ENCODE measurements at regions not wholly inside any gene's neighbourhood (a gene's known extent, or its start where the extent isn't known, plus 50 kb on each side); places are given as distances from the start of the nearest gene placed in this dataset.
A peak's percentile ranks its signal among the peaks of the same experiment; 100 is the strongest.

- TF ChIP-seq CTCF (conservative IDR thresholded peaks at IDR 0.05; ENCODE audit: low read depth, low read length), result peak; percentile 52; the same call in 1 of the 2 replicates
- Histone ChIP-seq H3K4me2 (no peak overlapping the region), H3K79me2 (ENCODE audit: insufficient read depth, low read depth) (no peaks in the 10 kb centered on the region), H4K20me1 (ENCODE audit: insufficient read depth) (no peaks in the 10 kb centered on the region), H3K27ac (no peak overlapping the region), H3K4me3 (IDR thresholded peaks at IDR 0.05; ENCODE audit: insufficient read depth, low read depth, low read length) (no peak overlapping the region), H3K9ac (no peak overlapping the region), H2AFZ (ENCODE audit: low read depth) (no peak overlapping the region), H3K27me3 (ENCODE audit: insufficient read depth, low read depth) (no peaks in the 10 kb centered on the region), H3K4me1 (ENCODE audit: low read depth, poor library complexity, severe bottlenecking) (no peaks in the 10 kb centered on the region), H3K36me3 (ENCODE audit: insufficient read depth) (no peaks in the 10 kb centered on the region)
Measured at GRCh38 chr3:117898722-117899522, 1135.7 kb downstream of the IGSF11 start.

- H3K27ac ChIP-seq, result no peak overlapping the region
- no peak for TF ChIP-seq CTCF (conservative IDR thresholded peaks at IDR 0.05; ENCODE audit: low read depth, low read length)
Measured at GRCh38 chr3:117903226-117903625, 1131.4 kb downstream of the IGSF11 start.

GRCh38 chr3:117910820-117911521 lies 1123.7 kb downstream of the IGSF11 start:
- no peak overlapping the region for H2AFZ ChIP-seq (ENCODE audit: low read depth)
- no peak overlapping the region for H3K4me2 ChIP-seq
- H4K20me1 ChIP-seq (ENCODE audit: insufficient read depth), result no peaks in the 10 kb centered on the region
- H3K27ac ChIP-seq, result no peak overlapping the region
- no peaks in the 10 kb centered on the region for H3K4me1 ChIP-seq (ENCODE audit: low read depth, poor library complexity, severe bottlenecking)
- H3K4me3 ChIP-seq (IDR thresholded peaks at IDR 0.05; ENCODE audit: insufficient read depth, low read depth, low read length), result no peak overlapping the region
- TF ChIP-seq CTCF (conservative IDR thresholded peaks at IDR 0.05; ENCODE audit: low read depth, low read length), result no peak
- no peak overlapping the region for H3K9ac ChIP-seq
- H3K36me3 ChIP-seq (ENCODE audit: insufficient read depth), result no peaks in the 10 kb centered on the region
- no peaks in the 10 kb centered on the region for H3K79me2 ChIP-seq (ENCODE audit: insufficient read depth, low read depth)
- H3K27me3 ChIP-seq (ENCODE audit: insufficient read depth, low read depth), result no peaks in the 10 kb centered on the region

More at GRCh38 chr3:117903226-117903625, 1131.4 kb downstream of the IGSF11 start:
- Histone ChIP-seq H3K79me2 (ENCODE audit: insufficient read depth, low read depth) (no peaks in the 10 kb centered on the region), H3K27me3 (ENCODE audit: insufficient read depth, low read depth) (no peaks in the 10 kb centered on the region), H3K4me1 (ENCODE audit: low read depth, poor library complexity, severe bottlenecking) (no peaks in the 10 kb centered on the region), H3K4me3 (IDR thresholded peaks at IDR 0.05; ENCODE audit: insufficient read depth, low read depth, low read length) (no peak overlapping the region), H3K4me2 (no peak overlapping the region), H4K20me1 (ENCODE audit: insufficient read depth) (no peaks in the 10 kb centered on the region), H2AFZ (ENCODE audit: low read depth) (no peak overlapping the region), H3K9ac (no peak overlapping the region), H3K36me3 (ENCODE audit: insufficient read depth) (no peaks in the 10 kb centered on the region)

GRCh38 chr3:117912352-117912751 lies 1122.3 kb downstream of the IGSF11 start:
- H2AFZ ChIP-seq (ENCODE audit: low read depth), result no peak overlapping the region
- H3K27me3 ChIP-seq (ENCODE audit: insufficient read depth, low read depth), result no peaks in the 10 kb centered on the region
- H3K79me2 ChIP-seq (ENCODE audit: insufficient read depth, low read depth), result no peaks in the 10 kb centered on the region
- TF ChIP-seq CTCF (conservative IDR thresholded peaks at IDR 0.05; ENCODE audit: low read depth, low read length), result no peak
- H3K27ac ChIP-seq, result no peak overlapping the region
- H3K36me3 ChIP-seq (ENCODE audit: insufficient read depth), result no peaks in the 10 kb centered on the region
- no peak overlapping the region for H3K9ac ChIP-seq
- H4K20me1 ChIP-seq (ENCODE audit: insufficient read depth), result no peaks in the 10 kb centered on the region
- H3K4me3 ChIP-seq (IDR thresholded peaks at IDR 0.05; ENCODE audit: insufficient read depth, low read depth, low read length), result no peak overlapping the region
- no peak overlapping the region for H3K4me2 ChIP-seq
- H3K4me1 ChIP-seq (ENCODE audit: low read depth, poor library complexity, severe bottlenecking), result no peaks in the 10 kb centered on the region

Data from KMS-11 (cell line).